Esophagus muscularis mucosa (tissue), 3 donors: ENCODE measurements at regions not wholly inside any gene's neighbourhood (a gene's known extent, or its start where the extent isn't known, plus 50 kb on each side); places are given as distances from the start of the nearest gene placed in this dataset.

Experiments used
- CTCF ChIP-seq, 3 experiments: fragments of 200-600 bp in 2 of 3; fragments of 450-650 bp in 1 of 3; sonication (generic) in 2 of 3; IDR thresholded peaks; one replicate each; pipeline ENCODE4 v1.5.1; 2017 to 2019; ENCODE audit warnings: antibody characterized with exemption in 3 of 3, mild to moderate bottlenecking in 2 of 3, moderate library complexity in 1 of 3
- POLR2A ChIP-seq: fragments of 450-650 bp; IDR thresholded peaks from one replicate; pipeline ENCODE4 v1.6.1; 2017; ENCODE audit warnings: antibody characterized with exemption, moderate library complexity, mild to moderate bottlenecking, low read depth
- POLR2AphosphoS5 ChIP-seq, 2 donors: sonication (generic); formaldehyde crosslinking; IDR thresholded peaks; one replicate each; pipeline ENCODE4 v1.6.1; 2017; ENCODE audit warnings: antibody characterized with exemption in 2 of 2

GRCh38 chr6:166712286-166713228 lies 85.5 kb upstream of the RPS6KA2 start:
- TF ChIP-seq CTCF (IDR thresholded peaks at IDR 0.05): no peak
- TF ChIP-seq POLR2A: no peak
- TF ChIP-seq POLR2AphosphoS5 (IDR thresholded peaks at IDR 0.05): no peak
